RPMI8226 (cell line): ENCODE measurements at regions not wholly inside any gene's neighbourhood (a gene's known extent, or its start where the extent isn't known, plus 50 kb on each side); places are given as distances from the start of the nearest gene placed in this dataset.
"Not testable (repeated sequence)": the region's sequence is repeated elsewhere in the genome, so short reads cannot be mapped to it uniquely, and the experiment has no call there.

Source experiments
- DNase-seq: peaks from one replicate; pipeline ENCODE4 v3.0.0-alpha.2; 2015

GRCh38 chr3:135412475-135412874, 553.1 kb upstream of the PPP2R3A start:
- DNase-seq: no peak

GRCh38 chr3:135416182-135416581, 549.3 kb upstream of the PPP2R3A start:
- no peak for DNase-seq

- no peak for DNase-seq
Observed at GRCh38 chr3:135419155-135419554, 546.4 kb upstream of the PPP2R3A start.

GRCh38 chr3:135426508-135426907, 539.0 kb upstream of the PPP2R3A start:
- DNase-seq: no peak

GRCh38 chr3:135432402-135432801, 533.1 kb upstream of the PPP2R3A start:
- DNase-seq: no peak

- DNase-seq: not testable (repeated sequence)
Observed at GRCh38 chr3:135438889-135439597, 526.5 kb upstream of the PPP2R3A start.

GRCh38 chr3:135439632-135440031, 525.9 kb upstream of the PPP2R3A start:
- not testable (repeated sequence) for DNase-seq

- DNase-seq: no peak
Observed at GRCh38 chr3:135440233-135440632, 525.3 kb upstream of the PPP2R3A start.

- no peak for DNase-seq
Observed at GRCh38 chr3:135440746-135441145, 524.8 kb upstream of the PPP2R3A start.

- no peak for DNase-seq
Observed at GRCh38 chr3:135444058-135444457, 521.5 kb upstream of the PPP2R3A start.

- no peak for DNase-seq
Observed at GRCh38 chr3:135447483-135447882, 518.0 kb upstream of the PPP2R3A start.

- no peak for DNase-seq
Observed at GRCh38 chr3:135448520-135448919, 517.0 kb upstream of the PPP2R3A start.

GRCh38 chr3:135449046-135449445, 516.5 kb upstream of the PPP2R3A start:
- no peak for DNase-seq

- DNase-seq: no peak
Observed at GRCh38 chr3:135451037-135451785, 514.3 kb upstream of the PPP2R3A start.

GRCh38 chr3:135452881-135453280, 512.6 kb upstream of the PPP2R3A start:
- no peak for DNase-seq

GRCh38 chr3:135453326-135453725, 512.2 kb upstream of the PPP2R3A start:
- no peak for DNase-seq

GRCh38 chr3:135454890-135455289, 510.6 kb upstream of the PPP2R3A start:
- no peak for DNase-seq

- no peak for DNase-seq
Observed at GRCh38 chr3:135456108-135456790, 509.3 kb upstream of the PPP2R3A start.

- DNase-seq: no peak
Observed at GRCh38 chr3:135458541-135459322, 506.8 kb upstream of the PPP2R3A start.

- no peak for DNase-seq
Observed at GRCh38 chr3:135460273-135460672, 505.3 kb upstream of the PPP2R3A start.

GRCh38 chr3:135471911-135472310, 493.6 kb upstream of the PPP2R3A start:
- no peak for DNase-seq

GRCh38 chr3:135473449-135473848, 492.1 kb upstream of the PPP2R3A start:
- no peak for DNase-seq

- DNase-seq: no peak
Observed at GRCh38 chr3:135487261-135487660, 478.3 kb upstream of the PPP2R3A start.
